Cardiac muscle cell (in vitro differentiated cells and primary cell): ENCODE measurements at regions not wholly inside any gene's neighbourhood (a gene's known extent, or its start where the extent isn't known, plus 50 kb on each side); places are given as distances from the start of the nearest gene placed in this dataset.

ENCODE experiments used
- DNase-seq, 2 donors: peaks; one replicate each; pipeline versions ENCODE4 v3.0.0 to v3.0.0-alpha.2; 2010 to 2017; ENCODE audit warnings: low read depth in 1 of 2, low spot score in 1 of 2
- H3K27ac ChIP-seq: fragments of 200-600 bp; sonication (generic); 2 replicates; pipeline ENCODE4 v1.5.1; 2016
- H3K27me3 ChIP-seq: fragments of 200-600 bp; sonication (generic); 2 replicates; pipeline ENCODE4 v1.6.0; 2016; ENCODE audit warnings: control low read depth
- H3K36me3 ChIP-seq: fragments of 200-600 bp; sonication (generic); 2 replicates; pipeline ENCODE4 v1.5.1; 2016; ENCODE audit warnings: control low read depth
- H3K4me1 ChIP-seq: fragments of 200-600 bp; sonication (generic); 2 replicates; pipeline ENCODE4 v1.8.1; 2017; ENCODE audit warnings: low read depth, mild to moderate bottlenecking, mixed run types
- H3K4me3 ChIP-seq: fragments of 200-600 bp; sonication (generic); 2 replicates; pipeline ENCODE4 v1.5.1; 2016; ENCODE audit warnings: mild to moderate bottlenecking
- H3K9me3 ChIP-seq: fragments of 200-600 bp; sonication (generic); 2 replicates; pipeline ENCODE4 v1.5.1; 2017; ENCODE audit warnings: low read depth, mild to moderate bottlenecking, control low read depth
- CTCF ChIP-seq: IDR thresholded peaks from 2 replicates; pipeline ENCODE4 v1.5.1; 2012; ENCODE audit warnings: low read depth, mild to moderate bottlenecking, low read length

DNA sequence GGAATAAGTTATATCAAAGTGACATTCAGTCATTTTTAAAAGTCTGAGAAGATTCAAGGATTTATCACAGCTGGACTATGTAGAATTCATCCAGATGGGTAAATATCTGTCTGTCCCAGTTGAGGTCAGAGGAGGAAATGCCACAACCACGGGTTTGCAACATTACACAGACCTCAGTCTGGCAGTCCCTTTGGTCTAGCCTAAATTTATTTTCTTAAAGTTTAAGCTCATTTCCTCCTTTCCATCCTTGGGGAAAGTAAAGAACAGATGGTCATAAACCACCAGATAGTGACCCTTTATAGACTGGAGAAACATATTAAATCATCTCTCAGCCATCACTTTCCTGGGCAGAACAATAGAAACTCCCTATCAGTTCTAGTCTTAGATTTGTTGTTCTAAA lies 238.4 kb upstream of the DDI1 start:
- H3K4me1 ChIP-seq: no peaks in the 10 kb centered on the region
- peak in 1 of 2 donors; percentile 94 for DNase-seq
- H3K27me3 ChIP-seq: no peaks in the 10 kb centered on the region
- no peaks in the 10 kb centered on the region for H3K9me3 ChIP-seq
- H3K36me3 ChIP-seq: no peaks in the 10 kb centered on the region
- no peak for TF ChIP-seq CTCF
- no peak overlapping the region for H3K27ac ChIP-seq
- no peak overlapping the region for H3K4me3 ChIP-seq

GRCh38 chr11:103798446-103798845 lies 238.0 kb upstream of the DDI1 start:
- Histone ChIP-seq H3K36me3 (no peaks in the 10 kb centered on the region), H3K27me3 (no peaks in the 10 kb centered on the region), H3K4me1 (no peaks in the 10 kb centered on the region), H3K4me3 (no peak overlapping the region), H3K9me3 (no peaks in the 10 kb centered on the region), H3K27ac (no peak overlapping the region)
- TF ChIP-seq CTCF: no peak
- DNase-seq: no peak

GRCh38 chr11:103800406-103801114 lies 235.9 kb upstream of the DDI1 start:
- Histone ChIP-seq H3K27ac (no peak overlapping the region), H3K27me3 (no peaks in the 10 kb centered on the region), H3K9me3 (no peaks in the 10 kb centered on the region), H3K36me3 (no peaks in the 10 kb centered on the region), H3K4me3 (no peak overlapping the region), H3K4me1 (no peaks in the 10 kb centered on the region)
- DNase-seq: peak in 1 of 2 donors; percentile 90
- TF ChIP-seq CTCF: peak; percentile 26

DNA sequence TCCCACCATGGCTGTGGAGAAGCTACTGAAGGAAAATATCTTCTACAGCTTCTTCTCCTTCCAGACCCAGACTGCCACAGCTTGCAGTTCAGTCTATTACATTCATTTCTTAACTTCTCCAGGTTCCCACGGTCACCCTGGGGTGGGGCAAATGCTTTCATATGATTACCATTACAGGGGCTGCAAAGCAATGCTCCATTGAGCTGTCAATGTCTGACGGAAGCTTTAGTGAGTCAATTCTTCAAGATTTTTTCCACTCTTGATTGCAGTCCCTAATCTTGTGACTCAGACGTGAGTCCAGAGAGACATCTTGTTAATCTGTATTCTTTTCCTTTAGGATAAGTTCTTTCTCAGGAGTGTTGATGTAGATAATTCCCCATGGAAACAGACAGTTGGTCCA lies 233.4 kb upstream of the DDI1 start:
- H3K36me3 ChIP-seq: no peaks in the 10 kb centered on the region
- DNase-seq: peak in 1 of 2 donors; percentile 65
- no peaks in the 10 kb centered on the region for H3K4me1 ChIP-seq
- H3K4me3 ChIP-seq: no peak overlapping the region
- no peaks in the 10 kb centered on the region for H3K9me3 ChIP-seq
- no peaks in the 10 kb centered on the region for H3K27me3 ChIP-seq
- no peak overlapping the region for H3K27ac ChIP-seq
- TF ChIP-seq CTCF: no peak

GRCh38 chr11:103805688-103806009 lies 230.8 kb upstream of the DDI1 start:
- H3K27ac ChIP-seq: no peak overlapping the region
- H3K9me3 ChIP-seq: no peaks in the 10 kb centered on the region
- no peak overlapping the region for H3K4me3 ChIP-seq

More at GRCh38 chr11:103805688-103806009, 230.8 kb upstream of the DDI1 start:
- Histone ChIP-seq H3K4me1 (no peaks in the 10 kb centered on the region), H3K36me3 (no peaks in the 10 kb centered on the region), H3K27me3 (no peaks in the 10 kb centered on the region)
- no peak for DNase-seq
- no peak for TF ChIP-seq CTCF
